IgD-negative memory B cell (primary cell): ENCODE measurements at regions not wholly inside any gene's neighbourhood (a gene's known extent, or its start where the extent isn't known, plus 50 kb on each side); places are given as distances from the start of the nearest gene placed in this dataset.

Source experiments
- H3K27ac Mint-ChIP-seq, 3 donors: one replicate each; pipeline ENCODE4 v1.8.0; 2020 to 2022; ENCODE audit warnings: mild to moderate bottlenecking in 3 of 3, mixed read lengths in 3 of 3, moderate library complexity in 1 of 3
- H3K27me3 Mint-ChIP-seq: one replicate; pipeline ENCODE4 v1.8.0; 2021; ENCODE audit warnings: mixed read lengths
- H3K36me3 Mint-ChIP-seq: one replicate; pipeline ENCODE4 v1.8.0; 2020; ENCODE audit warnings: mild to moderate bottlenecking, mixed read lengths
- H3K4me1 Mint-ChIP-seq, 3 donors: one replicate each; pipeline ENCODE4 v1.8.0; 2020 to 2022; ENCODE audit warnings: mixed read lengths in 3 of 3, mild to moderate bottlenecking in 1 of 3
- H3K4me3 Mint-ChIP-seq, 4 donors: one replicate each; pipeline ENCODE4 v1.8.0; 2020 to 2022; ENCODE audit warnings: mild to moderate bottlenecking in 4 of 4, mixed read lengths in 4 of 4, moderate library complexity in 3 of 4
- H3K9me3 Mint-ChIP-seq, 3 donors: one replicate each; pipeline ENCODE4 v1.8.0; 2020 to 2021; ENCODE audit warnings: mixed read lengths in 3 of 3, mild to moderate bottlenecking in 1 of 3

GRCh38 chr6:74971633-74972032, 234.2 kb downstream of the COL12A1 start:
- H3K36me3 Mint-ChIP-seq: no peaks in the 10 kb centered on the region
- H3K4me1 Mint-ChIP-seq: no peaks in the 10 kb centered on the region
- no peak overlapping the region for H3K27ac Mint-ChIP-seq
- peaks cover 0 to 1% (median 0%) of the 10 kb centered on the region in 3 donors for H3K9me3 Mint-ChIP-seq
- H3K27me3 Mint-ChIP-seq: no peaks in the 10 kb centered on the region
- no peak overlapping the region for H3K4me3 Mint-ChIP-seq

- peaks cover 0 to 2% (median 1%) of the 10 kb centered on the region in 3 donors for H3K9me3 Mint-ChIP-seq
- H3K27me3 Mint-ChIP-seq: no peaks in the 10 kb centered on the region
- no peak overlapping the region for H3K27ac Mint-ChIP-seq
- H3K4me1 Mint-ChIP-seq: no peaks in the 10 kb centered on the region
- no peak overlapping the region for H3K4me3 Mint-ChIP-seq
- no peaks in the 10 kb centered on the region for H3K36me3 Mint-ChIP-seq
These were observed 236.1 kb downstream of the COL12A1 start for GRCh38 chr6:74969591-74970267.

- no peaks in the 10 kb centered on the region for H3K27me3 Mint-ChIP-seq
- no peaks in the 10 kb centered on the region for H3K4me1 Mint-ChIP-seq
- no peaks in the 10 kb centered on the region for H3K36me3 Mint-ChIP-seq
- H3K27ac Mint-ChIP-seq: no peak overlapping the region
- H3K4me3 Mint-ChIP-seq: no peak overlapping the region
- H3K9me3 Mint-ChIP-seq: peaks cover 0 to 2% (median 2%) of the 10 kb centered on the region in 3 donors
These were observed 238.0 kb downstream of the COL12A1 start for GRCh38 chr6:74967821-74968220.

GRCh38 chr6:74966712-74967111, 239.1 kb downstream of the COL12A1 start:
- peaks cover 0 to 2% (median 2%) of the 10 kb centered on the region in 3 donors for H3K9me3 Mint-ChIP-seq
- no peak overlapping the region for H3K4me3 Mint-ChIP-seq
- no peak overlapping the region for H3K27ac Mint-ChIP-seq
- H3K4me1 Mint-ChIP-seq: no peaks in the 10 kb centered on the region
- H3K27me3 Mint-ChIP-seq: no peaks in the 10 kb centered on the region
- no peaks in the 10 kb centered on the region for H3K36me3 Mint-ChIP-seq

GRCh38 chr6:74964871-74965441, 240.9 kb downstream of the COL12A1 start:
- H3K4me1 Mint-ChIP-seq: no peaks in the 10 kb centered on the region
- H3K27me3 Mint-ChIP-seq: no peaks in the 10 kb centered on the region
- peaks cover 0 to 2% (median 2%) of the 10 kb centered on the region in 3 donors for H3K9me3 Mint-ChIP-seq
- H3K4me3 Mint-ChIP-seq: peak overlapping the region in 1 of 4 donors; percentile 12
- H3K36me3 Mint-ChIP-seq: no peaks in the 10 kb centered on the region
- H3K27ac Mint-ChIP-seq: no peak overlapping the region

GRCh38 chr6:74956559-74957428, 249.1 kb downstream of the COL12A1 start:
- H3K9me3 Mint-ChIP-seq: peaks cover 0 to 12% (median 7%) of the 10 kb centered on the region in 3 donors
- H3K4me3 Mint-ChIP-seq: peak overlapping the region in 1 of 4 donors; percentile 14
- H3K27ac Mint-ChIP-seq: no peak overlapping the region
- no peaks in the 10 kb centered on the region for H3K27me3 Mint-ChIP-seq
- no peaks in the 10 kb centered on the region for H3K4me1 Mint-ChIP-seq
- H3K36me3 Mint-ChIP-seq: no peaks in the 10 kb centered on the region

- Mint-ChIP-seq H3K4me1 (no peaks in the 10 kb centered on the region), H3K9me3 (peaks cover 4 to 13% (median 11%) of the 10 kb centered on the region in 3 donors), H3K27me3 (no peaks in the 10 kb centered on the region), H3K4me3 (no peak overlapping the region), H3K27ac (peak overlapping the region in 1 of 3 donors; percentile 26), H3K36me3 (peaks cover under 1% of the 10 kb centered on the region)
These were observed 252.1 kb downstream of the COL12A1 start for GRCh38 chr6:74953708-74954107.

GRCh38 chr6:74946961-74947360, 258.9 kb downstream of the COL12A1 start:
- Mint-ChIP-seq H3K27ac (no peak overlapping the region), H3K9me3 (peaks cover 4 to 8% (median 4%) of the 10 kb centered on the region in 3 donors), H3K4me1 (no peaks in the 10 kb centered on the region), H3K27me3 (no peaks in the 10 kb centered on the region), H3K4me3 (no peak overlapping the region), H3K36me3 (peaks cover 1% of the 10 kb centered on the region)

- Mint-ChIP-seq H3K4me1 (no peaks in the 10 kb centered on the region), H3K36me3 (no peaks in the 10 kb centered on the region), H3K9me3 (peaks cover 0 to 4% (median 0%) of the 10 kb centered on the region in 3 donors), H3K27ac (no peak overlapping the region), H3K27me3 (no peaks in the 10 kb centered on the region), H3K4me3 (no peak overlapping the region)
These were observed 263.7 kb downstream of the COL12A1 start for GRCh38 chr6:74942130-74942529.

GRCh38 chr6:74941424-74941823, 264.4 kb downstream of the COL12A1 start:
- no peak overlapping the region for H3K27ac Mint-ChIP-seq
- H3K4me3 Mint-ChIP-seq: no peak overlapping the region
- no peaks in the 10 kb centered on the region for H3K27me3 Mint-ChIP-seq
- peaks cover 0 to 7% (median 0%) of the 10 kb centered on the region in 3 donors for H3K9me3 Mint-ChIP-seq
- no peaks in the 10 kb centered on the region for H3K4me1 Mint-ChIP-seq
- H3K36me3 Mint-ChIP-seq: no peaks in the 10 kb centered on the region

GRCh38 chr6:74939721-74940620, 265.9 kb downstream of the COL12A1 start:
- peaks cover 0 to 8% (median 0%) of the 10 kb centered on the region in 3 donors for H3K9me3 Mint-ChIP-seq
- no peak overlapping the region for H3K4me3 Mint-ChIP-seq
- H3K4me1 Mint-ChIP-seq: no peaks in the 10 kb centered on the region
- no peaks in the 10 kb centered on the region for H3K27me3 Mint-ChIP-seq
- no peaks in the 10 kb centered on the region for H3K36me3 Mint-ChIP-seq
- no peak overlapping the region for H3K27ac Mint-ChIP-seq

GRCh38 chr6:74939151-74939708, 266.6 kb downstream of the COL12A1 start:
- Mint-ChIP-seq H3K27ac (no peak overlapping the region), H3K36me3 (no peaks in the 10 kb centered on the region), H3K4me3 (no peak overlapping the region), H3K4me1 (no peaks in the 10 kb centered on the region), H3K27me3 (no peaks in the 10 kb centered on the region), H3K9me3 (peaks cover 0 to 8% (median 2%) of the 10 kb centered on the region in 3 donors)

- peaks cover 0 to 4% (median 2%) of the 10 kb centered on the region in 3 donors for H3K9me3 Mint-ChIP-seq
- no peaks in the 10 kb centered on the region for H3K36me3 Mint-ChIP-seq
- H3K4me3 Mint-ChIP-seq: no peak overlapping the region
- no peaks in the 10 kb centered on the region for H3K27me3 Mint-ChIP-seq
- no peaks in the 10 kb centered on the region for H3K4me1 Mint-ChIP-seq
- no peak overlapping the region for H3K27ac Mint-ChIP-seq
These were observed 267.9 kb downstream of the COL12A1 start for GRCh38 chr6:74937936-74938335.

- peaks cover under 1 to 4% (median 2%) of the 10 kb centered on the region in 3 donors for H3K9me3 Mint-ChIP-seq
- no peak overlapping the region for H3K4me3 Mint-ChIP-seq
- no peaks in the 10 kb centered on the region for H3K4me1 Mint-ChIP-seq
- H3K27ac Mint-ChIP-seq: no peak overlapping the region
- H3K36me3 Mint-ChIP-seq: no peaks in the 10 kb centered on the region
- no peaks in the 10 kb centered on the region for H3K27me3 Mint-ChIP-seq
These were observed 269.0 kb downstream of the COL12A1 start for GRCh38 chr6:74936886-74937285.
